Fibroblast of lung (primary cell): ENCODE measurements at regions not wholly inside any gene's neighbourhood (a gene's known extent, or its start where the extent isn't known, plus 50 kb on each side); places are given as distances from the start of the nearest gene placed in this dataset.

ENCODE experiments used
- EZH2 ChIP-seq: IDR thresholded peaks from 2 replicates; pipeline ENCODE4 v1.5.1; 2012; ENCODE audit warnings: low read length, control low read depth, mild to moderate bottlenecking; ENCODE audit errors: missing control alignments
- TF ChIP-seq, protein P1 (sequence below), 2 donors: IDR thresholded peaks in 1 of 2; conservative IDR thresholded peaks in 1 of 2; 1 replicate in 1 of 2; 2 replicates in 1 of 2; pipeline ENCODE4 v1.5.1; 2011 to 2012; ENCODE audit warnings: low read length in 2 of 2, control low read depth in 1 of 2, inconsistent platforms in 1 of 2, low read depth in 1 of 2, mild to moderate bottlenecking in 1 of 2

DNA sequence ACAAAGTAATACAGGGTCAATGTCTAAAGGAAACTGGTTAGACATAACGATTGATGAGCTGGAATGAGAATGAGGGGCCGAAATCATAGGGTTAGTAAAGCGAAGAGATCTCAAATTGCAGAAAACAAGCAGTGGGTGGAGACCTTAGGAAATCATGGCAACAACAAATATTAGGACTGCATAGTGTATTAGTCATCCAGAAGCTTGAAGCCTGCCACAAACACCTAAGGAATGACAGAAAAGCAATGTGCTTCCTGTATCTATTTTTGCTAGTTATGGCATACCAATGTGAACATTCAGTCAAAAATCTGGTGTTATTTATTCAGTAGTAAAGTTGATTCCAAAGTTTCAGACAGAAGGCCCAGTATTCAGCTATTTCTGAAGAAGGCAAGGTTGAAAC lies 410.9 kb upstream of the CT83 start:
- TF ChIP-seq, protein P1, sequence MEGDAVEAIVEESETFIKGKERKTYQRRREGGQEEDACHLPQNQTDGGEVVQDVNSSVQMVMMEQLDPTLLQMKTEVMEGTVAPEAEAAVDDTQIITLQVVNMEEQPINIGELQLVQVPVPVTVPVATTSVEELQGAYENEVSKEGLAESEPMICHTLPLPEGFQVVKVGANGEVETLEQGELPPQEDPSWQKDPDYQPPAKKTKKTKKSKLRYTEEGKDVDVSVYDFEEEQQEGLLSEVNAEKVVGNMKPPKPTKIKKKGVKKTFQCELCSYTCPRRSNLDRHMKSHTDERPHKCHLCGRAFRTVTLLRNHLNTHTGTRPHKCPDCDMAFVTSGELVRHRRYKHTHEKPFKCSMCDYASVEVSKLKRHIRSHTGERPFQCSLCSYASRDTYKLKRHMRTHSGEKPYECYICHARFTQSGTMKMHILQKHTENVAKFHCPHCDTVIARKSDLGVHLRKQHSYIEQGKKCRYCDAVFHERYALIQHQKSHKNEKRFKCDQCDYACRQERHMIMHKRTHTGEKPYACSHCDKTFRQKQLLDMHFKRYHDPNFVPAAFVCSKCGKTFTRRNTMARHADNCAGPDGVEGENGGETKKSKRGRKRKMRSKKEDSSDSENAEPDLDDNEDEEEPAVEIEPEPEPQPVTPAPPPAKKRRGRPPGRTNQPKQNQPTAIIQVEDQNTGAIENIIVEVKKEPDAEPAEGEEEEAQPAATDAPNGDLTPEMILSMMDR (conservative IDR thresholded peaks at IDR 0.05 in 1 of 2, IDR thresholded peaks at IDR 0.05 in 1 of 2; ENCODE audit: low read depth in 1 of 2, low read length in 2 of 2) = no peak
- TF ChIP-seq EZH2 = no peak
